GM19467 (cell line): ENCODE measurements at regions not wholly inside any gene's neighbourhood (a gene's known extent, or its start where the extent isn't known, plus 50 kb on each side); places are given as distances from the start of the nearest gene placed in this dataset.
A peak's percentile ranks its signal among the peaks of the same experiment; 100 is the strongest.
"Not testable (repeated sequence)": the region's sequence is repeated elsewhere in the genome, so short reads cannot be mapped to it uniquely, and the experiment has no call there.

Experiments used
- ATAC-seq: cut with Tn5 transposase; IDR thresholded peaks from one replicate; pipeline ENCODE4 v1.9.1; 2021; ENCODE audit warnings: mild to moderate bottlenecking, moderate library complexity; ENCODE audit not compliant: unreplicated experiment

DNA sequence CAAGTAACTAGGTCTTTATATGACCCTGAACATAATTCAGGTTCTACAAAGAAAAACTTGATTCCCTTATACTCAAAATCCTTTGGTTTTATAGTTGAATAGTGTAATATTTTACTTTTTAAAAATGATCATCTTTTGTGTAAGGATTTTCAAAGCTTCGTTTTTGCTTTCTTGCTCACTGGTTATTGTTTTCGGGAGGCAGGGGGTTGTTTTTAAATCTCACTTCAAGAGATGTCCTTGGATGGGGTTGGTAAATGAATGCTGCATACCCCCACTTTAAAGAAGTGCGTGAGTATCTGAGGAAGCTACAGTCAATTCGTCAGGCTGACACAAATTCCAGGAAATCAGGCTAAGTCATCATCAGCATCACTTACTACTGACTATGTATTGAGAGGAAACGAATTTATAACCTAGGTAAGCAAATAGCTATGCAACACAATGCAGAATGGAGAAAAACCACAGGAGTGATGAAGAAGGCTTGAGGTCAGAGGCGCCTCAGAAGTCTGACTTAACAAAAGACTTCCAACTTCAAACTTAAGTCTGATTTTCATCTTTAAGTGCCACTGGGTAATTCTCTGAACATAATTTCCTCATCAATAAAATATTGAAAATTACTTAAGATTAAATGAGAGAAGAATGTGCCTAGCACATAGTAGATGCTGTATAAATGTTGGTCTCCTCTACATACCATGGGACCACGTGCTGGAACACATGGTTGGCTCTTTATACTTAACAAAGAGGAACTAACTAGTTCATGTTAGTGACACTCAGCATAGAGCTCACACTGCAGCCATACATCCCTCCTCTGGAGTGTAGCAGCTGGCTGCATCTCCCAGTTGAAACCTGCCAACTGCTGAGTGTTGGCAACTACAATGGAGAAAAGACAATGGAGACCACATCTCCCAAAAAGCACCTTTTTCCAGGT is 106.0 kb upstream of the KIF2A start:
- ATAC-seq = no peak

GRCh38 chr5:62206150-62206829 is 99.7 kb upstream of the KIF2A start:
- no peak for ATAC-seq

GRCh38 chr5:62208218-62208852 is 97.7 kb upstream of the KIF2A start:
- ATAC-seq = no peak

DNA sequence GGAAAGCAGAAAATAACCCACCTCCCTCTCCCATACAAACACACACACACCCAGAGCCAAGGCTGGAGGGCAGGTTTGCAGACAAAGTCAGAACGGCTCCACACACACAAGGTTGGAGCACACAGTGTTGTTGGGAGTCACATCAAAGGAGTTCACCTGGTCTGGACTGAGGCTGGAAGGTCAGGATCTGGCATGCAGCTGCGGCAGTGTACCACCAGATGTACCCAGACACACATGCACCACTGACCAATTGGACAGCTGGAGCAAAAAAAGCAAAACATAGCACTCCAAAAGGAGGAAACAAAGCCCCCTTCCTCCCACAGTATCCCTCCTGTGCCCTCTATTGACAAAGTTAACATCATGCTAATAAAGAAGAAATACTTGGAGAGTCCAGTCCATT is 94.6 kb upstream of the KIF2A start:
- ATAC-seq = no peak

GRCh38 chr5:62212648-62213047 is 93.4 kb upstream of the KIF2A start:
- ATAC-seq = no peak

GRCh38 chr5:62214701-62215100 is 91.3 kb upstream of the KIF2A start:
- ATAC-seq = no peak

DNA sequence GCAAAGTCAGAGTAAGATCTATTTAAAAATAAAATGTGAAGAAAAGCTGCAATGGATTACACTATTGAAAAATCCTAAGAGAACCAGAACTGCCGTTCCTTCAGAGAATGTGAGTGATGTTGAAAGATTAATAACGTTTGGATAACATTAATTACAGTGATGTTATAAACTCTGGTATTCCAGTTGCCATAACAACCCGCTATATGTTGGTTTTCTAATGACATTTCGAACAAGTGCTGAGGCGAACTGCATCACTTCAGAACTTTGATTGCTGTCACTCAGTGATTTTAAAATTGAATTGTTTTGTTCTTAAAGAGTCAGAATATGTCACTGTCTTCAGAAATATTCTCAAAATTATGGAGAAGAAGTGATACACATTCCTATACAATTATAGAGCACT is 89.4 kb upstream of the KIF2A start:
- not testable (repeated sequence) for ATAC-seq

- not testable (repeated sequence) for ATAC-seq
Measured at GRCh38 chr5:62217095-62217494, 88.9 kb upstream of the KIF2A start.

DNA sequence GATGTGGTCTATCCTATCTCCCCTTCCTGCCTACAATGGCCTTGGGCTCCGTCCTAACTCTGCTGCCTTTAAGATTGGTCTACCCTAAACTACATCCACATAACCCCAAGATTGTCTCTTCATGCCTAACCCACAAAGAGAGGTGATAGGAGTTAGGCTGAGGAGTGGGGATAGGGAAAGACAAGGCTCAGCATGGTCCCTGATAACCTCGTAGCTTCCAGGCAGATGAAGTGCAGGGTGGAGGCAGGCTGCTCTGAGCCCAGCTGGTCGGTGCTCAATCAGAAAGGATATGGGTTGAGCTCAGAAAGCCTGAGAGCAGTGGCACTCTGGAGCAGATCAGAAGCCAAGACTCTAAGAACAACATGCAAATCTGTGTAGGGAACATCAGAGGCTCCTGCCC is 87.1 kb upstream of the KIF2A start:
- ATAC-seq = not testable (repeated sequence)

GRCh38 chr5:62221881-62222280 is 84.1 kb upstream of the KIF2A start:
- not testable (repeated sequence) for ATAC-seq

DNA sequence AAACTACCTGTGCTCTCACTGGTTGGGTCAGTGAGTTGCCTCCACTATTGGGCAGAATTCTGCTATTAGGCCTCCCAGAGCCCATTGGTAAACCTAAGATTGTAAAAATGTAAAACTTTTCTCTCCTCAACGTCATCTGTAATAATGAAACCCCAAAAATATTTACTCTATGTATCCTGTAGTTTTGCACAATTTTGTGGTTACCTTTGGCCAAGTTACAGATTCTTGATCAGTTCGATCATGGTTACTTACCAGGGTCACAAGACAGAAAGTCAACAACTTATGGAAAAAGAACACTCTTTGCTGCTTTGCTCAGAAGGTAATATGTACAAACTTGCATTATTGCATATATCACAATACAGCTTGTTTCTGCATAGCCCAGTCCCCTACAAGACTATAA is 83.7 kb upstream of the KIF2A start:
- not testable (repeated sequence) for ATAC-seq

DNA sequence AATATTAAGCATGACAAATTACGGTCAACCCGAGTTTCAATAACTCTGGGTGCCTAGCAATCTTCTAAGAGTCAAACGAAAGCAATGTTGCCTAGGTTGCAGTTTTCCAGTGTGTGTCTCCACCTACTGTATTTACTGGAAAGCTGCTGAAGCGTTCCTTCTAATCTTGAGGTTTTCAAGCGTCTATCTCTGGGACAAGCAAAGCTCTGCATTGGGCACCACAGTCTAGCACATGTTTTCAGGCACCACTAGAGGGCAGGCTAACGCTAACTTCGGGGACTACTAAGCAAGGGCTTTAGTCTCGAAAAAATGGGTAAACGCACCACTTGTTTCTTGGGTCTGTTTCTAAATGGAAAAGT is 82.7 kb upstream of the KIF2A start:
- ATAC-seq = peak; percentile 93

GRCh38 chr5:62224987-62225601 is 80.9 kb upstream of the KIF2A start:
- not testable (repeated sequence) for ATAC-seq

GRCh38 chr5:62230876-62231388 is 75.1 kb upstream of the KIF2A start:
- ATAC-seq = not testable (repeated sequence)

GRCh38 chr5:62231576-62231975 is 74.4 kb upstream of the KIF2A start:
- ATAC-seq = no peak

DNA sequence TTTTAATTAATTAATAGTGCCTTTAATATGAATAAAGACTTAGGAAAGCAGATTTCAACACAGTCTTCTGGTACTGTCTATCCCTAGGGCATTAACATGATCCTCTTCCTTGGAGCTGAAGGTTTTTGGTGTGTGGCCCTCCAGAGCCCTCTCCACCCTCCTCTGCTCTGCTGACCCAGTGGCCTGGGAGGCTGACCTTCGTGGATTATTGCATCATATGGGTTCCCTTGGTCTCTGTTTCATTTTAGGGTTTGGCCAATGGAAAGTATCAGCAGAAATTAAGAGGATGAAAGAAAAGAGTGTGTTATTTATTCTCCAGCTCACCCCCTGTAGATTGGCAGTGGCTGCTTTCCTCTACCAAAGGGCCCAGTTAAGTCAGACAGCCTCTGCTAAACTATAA is 73.8 kb upstream of the KIF2A start:
- not testable (repeated sequence) for ATAC-seq

- ATAC-seq = peak; percentile 56
Measured at GRCh38 chr5:62233083-62234046, 72.6 kb upstream of the KIF2A start.

DNA sequence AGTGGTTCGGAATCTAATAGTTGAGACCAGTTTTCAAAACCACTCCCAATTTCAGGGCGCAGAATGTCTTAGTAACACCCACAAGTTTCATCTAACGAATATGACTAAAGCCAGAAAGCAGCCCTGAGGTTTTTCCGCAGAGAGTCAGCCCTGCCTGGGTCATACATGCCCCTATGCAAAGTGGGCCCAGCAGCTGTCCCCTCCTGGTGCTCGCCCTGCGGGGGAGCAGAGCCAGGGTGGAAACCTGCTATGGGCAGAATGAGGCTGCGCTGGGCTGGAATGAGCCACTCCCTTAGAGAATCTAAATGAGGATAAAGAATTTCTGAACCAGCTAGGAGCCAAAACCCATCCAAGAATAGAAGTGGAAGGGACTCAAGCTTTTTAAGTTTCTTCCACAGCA is 69.4 kb upstream of the KIF2A start:
- not testable (repeated sequence) for ATAC-seq

GRCh38 chr5:62237944-62238343 is 68.1 kb upstream of the KIF2A start:
- not testable (repeated sequence) for ATAC-seq

DNA sequence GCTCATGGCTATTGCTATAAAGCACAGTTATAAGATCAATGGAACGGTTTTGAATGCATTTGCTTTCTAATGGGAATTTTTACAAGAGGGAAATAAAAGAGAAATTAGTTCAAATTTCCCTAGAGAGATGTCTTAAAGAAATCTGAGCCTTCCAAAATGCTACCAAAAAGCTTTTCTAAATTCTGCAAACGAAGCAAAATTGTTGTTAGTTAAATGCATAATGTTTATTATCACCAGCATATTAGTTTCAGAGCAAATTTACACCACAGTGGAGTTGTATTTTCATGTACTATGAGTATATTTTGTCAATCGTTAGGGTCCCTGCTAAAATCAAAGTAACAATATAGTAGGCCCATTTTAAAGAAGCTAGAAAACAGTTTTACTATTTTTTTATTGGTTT is 67.4 kb upstream of the KIF2A start:
- not testable (repeated sequence) for ATAC-seq
